NCI-H345 treated with DMSO at 0.1 percent for 48 hours (cell line): ENCODE measurements at regions not wholly inside any gene's neighbourhood (a gene's known extent, or its start where the extent isn't known, plus 50 kb on each side); places are given as distances from the start of the nearest gene placed in this dataset.

Source experiments
- DNase-seq: peaks from one replicate; lab custom pipeline; 2025; ENCODE audit not compliant: unreplicated experiment; lab: John Stamatoyannopoulos, UW

DNA sequence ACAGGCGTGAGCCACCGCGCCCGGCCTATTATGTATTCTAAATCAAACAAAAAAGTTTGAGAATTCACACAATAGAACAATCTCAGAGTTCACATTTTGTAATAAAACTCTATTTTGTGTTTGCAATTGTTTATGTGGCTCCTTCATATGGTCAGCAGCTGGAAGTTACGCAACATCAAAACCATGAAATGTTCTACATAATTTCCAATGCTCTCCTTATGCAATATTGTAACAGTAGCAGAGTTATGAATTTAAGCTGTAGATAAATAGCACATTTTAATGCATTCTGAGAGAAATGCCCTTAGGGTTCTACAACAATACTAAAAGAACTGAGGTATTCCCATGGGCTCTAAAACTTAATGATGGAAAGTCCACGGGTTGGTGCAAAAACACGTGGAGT lies 62.3 kb upstream of the COL11A1 start:
- DNase-seq = no peak

DNA sequence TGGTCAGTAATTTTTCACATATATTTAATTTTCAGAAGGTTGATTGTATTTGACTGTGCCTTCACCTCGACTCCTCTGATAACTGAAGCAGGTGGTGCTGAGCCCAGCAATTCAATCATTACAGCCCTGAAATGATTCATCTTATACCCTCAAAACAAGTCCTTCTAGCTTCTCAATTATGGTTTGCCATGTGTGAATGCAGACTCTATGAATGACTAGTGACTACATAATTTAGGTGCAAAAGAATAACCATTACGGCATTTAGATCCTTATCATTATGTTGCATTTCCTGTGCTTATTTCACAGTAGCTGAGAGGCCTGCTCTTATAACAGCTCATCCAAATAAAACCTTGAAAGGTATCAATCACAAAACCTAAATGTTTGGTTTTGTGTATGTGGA lies 54.0 kb upstream of the COL11A1 start:
- DNase-seq = no peak

DNA sequence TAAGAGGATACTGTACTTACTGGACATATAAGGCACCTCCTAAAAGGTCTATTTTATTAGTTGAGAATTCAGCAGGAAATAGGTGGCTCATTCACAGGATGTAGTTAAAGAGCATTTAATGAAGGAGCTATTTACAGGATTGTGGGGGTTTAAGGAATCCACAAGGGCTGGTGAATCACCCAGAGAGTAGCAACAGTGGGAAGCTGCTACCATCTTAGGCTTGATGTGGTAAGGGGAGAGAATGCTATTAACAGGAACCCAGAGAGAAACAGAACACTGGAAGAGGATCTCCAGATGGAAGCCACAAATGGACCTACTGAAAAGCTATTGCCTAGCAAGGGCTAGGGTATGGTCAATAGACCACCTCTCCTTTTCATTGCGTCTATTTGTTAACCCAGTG lies 52.0 kb upstream of the COL11A1 start:
- DNase-seq = no peak
